Tibial nerve (tissue), 4 donors: ENCODE measurements at regions not wholly inside any gene's neighbourhood (a gene's known extent, or its start where the extent isn't known, plus 50 kb on each side); places are given as distances from the start of the nearest gene placed in this dataset.

ENCODE experiments used
- DNase-seq, 2 donors: peaks; one replicate each; pipeline ENCODE4 v3.0.0-alpha.2; 2019; ENCODE audit warnings: low spot score in 2 of 2
- H3K27ac ChIP-seq, 4 donors: fragments of 200-600 bp; sonication (generic) in 3 of 4; one replicate each; pipeline ENCODE4 v1.5.1; 2017 to 2019; ENCODE audit warnings: mild to moderate bottlenecking in 1 of 4
- H3K27me3 ChIP-seq, 2 donors: fragments of 200-600 bp; sonication (generic) in 1 of 2; one replicate each; pipeline versions ENCODE4 v1.5.1 to v1.6.0; 2017 to 2019
- H3K36me3 ChIP-seq, 3 donors: fragments of 200-600 bp; sonication (generic); one replicate each; pipeline ENCODE4 v1.5.1; 2018 to 2019
- H3K4me1 ChIP-seq, 4 donors: fragments of 200-600 bp; sonication (generic) in 3 of 4; one replicate each; pipeline ENCODE4 v1.5.1; 2017 to 2019
- H3K4me3 ChIP-seq, 4 donors: fragments of 200-600 bp; sonication (generic) in 3 of 4; one replicate each; pipeline ENCODE4 v1.5.1; 2017 to 2019; ENCODE audit warnings: mild to moderate bottlenecking in 1 of 4, moderate library complexity in 1 of 4
- H3K9me3 ChIP-seq, 4 donors: fragments of 200-600 bp; sonication (generic) in 3 of 4; one replicate each; pipeline ENCODE4 v1.5.1; 2017 to 2019
- CTCF ChIP-seq, 5 experiments: fragments of 200-600 bp in 3 of 5; fragments of 450-650 bp in 2 of 5; sonication (generic) in 3 of 5; IDR thresholded peaks; one replicate each; pipeline ENCODE4 v1.5.1; 2016 to 2019; ENCODE audit warnings: antibody characterized with exemption in 5 of 5, mild to moderate bottlenecking in 3 of 5, moderate library complexity in 2 of 5
- EP300 ChIP-seq, 2 donors: sonication (generic); formaldehyde crosslinking; IDR thresholded peaks; one replicate each; pipeline ENCODE4 v1.6.1; 2017; ENCODE audit warnings: antibody characterized with exemption in 2 of 2, mild to moderate bottlenecking in 1 of 2
- POLR2A ChIP-seq, 2 donors: fragments of 450-650 bp; IDR thresholded peaks; one replicate each; pipeline ENCODE4 v1.6.1; 2017; ENCODE audit warnings: antibody characterized with exemption in 2 of 2, mild to moderate bottlenecking in 2 of 2, moderate library complexity in 2 of 2
- WGBS, 2 donors: methylation state at CpG; one replicate each; pipeline ENCODE4 v1.1.5; 2018; 5-methylcytosine and 5-hydroxymethylcytosine counted together

- H3K27ac ChIP-seq = no peak overlapping the region
- TF ChIP-seq EP300 (IDR thresholded peaks at IDR 0.05) (no peak), POLR2A (IDR thresholded peaks at IDR 0.05) (no peak), CTCF (IDR thresholded peaks at IDR 0.05) (no peak)
- H3K27me3 ChIP-seq = no peaks in the 10 kb centered on the region
- H3K9me3 ChIP-seq = no peaks in the 10 kb centered on the region
- WGBS, 2 donors = 87 to 88% methylated on average over 2 of the region's 2 CpGs
- no peaks in the 10 kb centered on the region for H3K4me1 ChIP-seq
- H3K36me3 ChIP-seq = no peaks in the 10 kb centered on the region
- H3K4me3 ChIP-seq = no peak overlapping the region
- DNase-seq = no peak
These were observed 75.6 kb upstream of the TNIK start for GRCh38 chr3:171535799-171536198.

DNA sequence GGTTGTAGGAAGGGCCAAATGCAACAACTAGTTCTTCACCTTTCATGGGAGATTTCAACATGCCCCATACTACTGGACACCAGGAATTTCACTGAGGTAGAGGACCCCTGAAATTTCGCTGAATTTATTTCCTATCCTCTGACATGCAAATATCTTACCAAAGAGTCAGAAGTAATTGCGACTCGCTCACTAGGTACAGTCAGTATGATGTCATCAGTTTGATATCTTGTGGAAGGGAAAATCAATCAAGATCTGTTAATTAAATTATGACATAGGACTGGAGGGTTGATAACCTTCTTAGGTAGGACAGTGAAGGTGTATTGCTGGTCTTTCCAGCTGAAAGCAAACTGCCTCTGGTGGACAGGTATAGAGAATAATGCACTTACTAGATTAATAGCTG lies 74.9 kb upstream of the TNIK start:
- no peak overlapping the region for H3K4me3 ChIP-seq
- H3K9me3 ChIP-seq = no peaks in the 10 kb centered on the region
- no peak for DNase-seq
- H3K4me1 ChIP-seq = no peaks in the 10 kb centered on the region
- 81 to 97% methylated on average over 3 of the region's 3 CpGs for WGBS, 2 donors
- H3K36me3 ChIP-seq = no peaks in the 10 kb centered on the region
- no peak overlapping the region for H3K27ac ChIP-seq
- H3K27me3 ChIP-seq = no peaks in the 10 kb centered on the region
- TF ChIP-seq CTCF (IDR thresholded peaks at IDR 0.05) = no peak
- no peak for TF ChIP-seq POLR2A (IDR thresholded peaks at IDR 0.05)
- no peak for TF ChIP-seq EP300 (IDR thresholded peaks at IDR 0.05)

GRCh38 chr3:171533702-171534101 lies 73.5 kb upstream of the TNIK start:
- no peaks in the 10 kb centered on the region for H3K36me3 ChIP-seq
- H3K27ac ChIP-seq = no peak overlapping the region
- H3K27me3 ChIP-seq = no peaks in the 10 kb centered on the region
- WGBS, 2 donors = 77 to 95% methylated on average over 2 of the region's 2 CpGs
- H3K4me3 ChIP-seq = no peak overlapping the region
- no peak for DNase-seq
- no peaks in the 10 kb centered on the region for H3K4me1 ChIP-seq
- no peak for TF ChIP-seq EP300 (IDR thresholded peaks at IDR 0.05)
- TF ChIP-seq CTCF (IDR thresholded peaks at IDR 0.05) = no peak
- TF ChIP-seq POLR2A (IDR thresholded peaks at IDR 0.05) = no peak
- no peaks in the 10 kb centered on the region for H3K9me3 ChIP-seq

GRCh38 chr3:171532294-171532693 lies 72.1 kb upstream of the TNIK start:
- DNase-seq = no peak
- WGBS, 2 donors = 74 to 90% methylated on average over 1 of the region's 1 CpG
- H3K36me3 ChIP-seq = no peaks in the 10 kb centered on the region
- H3K4me1 ChIP-seq = no peaks in the 10 kb centered on the region
- H3K4me3 ChIP-seq = no peak overlapping the region
- no peak for TF ChIP-seq EP300 (IDR thresholded peaks at IDR 0.05)
- H3K27ac ChIP-seq = no peak overlapping the region
- H3K27me3 ChIP-seq = no peaks in the 10 kb centered on the region
- H3K9me3 ChIP-seq = no peaks in the 10 kb centered on the region

- Histone ChIP-seq H3K27ac (no peak overlapping the region), H3K4me1 (no peaks in the 10 kb centered on the region), H3K36me3 (no peaks in the 10 kb centered on the region), H3K9me3 (no peaks in the 10 kb centered on the region), H3K4me3 (no peak overlapping the region), H3K27me3 (no peaks in the 10 kb centered on the region)
- TF ChIP-seq POLR2A (IDR thresholded peaks at IDR 0.05) (no peak), EP300 (IDR thresholded peaks at IDR 0.05) (no peak), CTCF (IDR thresholded peaks at IDR 0.05) (no peak)
- WGBS, 2 donors = 59 to 65% methylated on average over 2 of the region's 2 CpGs
- DNase-seq = no peak
These were observed 71.5 kb upstream of the TNIK start for GRCh38 chr3:171531716-171532115.

- TF ChIP-seq CTCF (IDR thresholded peaks at IDR 0.05) (no peak), EP300 (IDR thresholded peaks at IDR 0.05) (no peak), POLR2A (IDR thresholded peaks at IDR 0.05) (no peak)
- H3K36me3 ChIP-seq = no peaks in the 10 kb centered on the region
- H3K9me3 ChIP-seq = no peaks in the 10 kb centered on the region
- H3K4me1 ChIP-seq = no peaks in the 10 kb centered on the region
- no peak overlapping the region for H3K27ac ChIP-seq
- H3K27me3 ChIP-seq = no peaks in the 10 kb centered on the region
- DNase-seq = no peak
- 95% methylated on average over 2 of the region's 2 CpGs for WGBS, 2 donors
- H3K4me3 ChIP-seq = no peak overlapping the region
These were observed 67.9 kb upstream of the TNIK start for GRCh38 chr3:171528102-171528501.
